Heart right ventricle (tissue), 16 donors: ENCODE measurements at regions not wholly inside any gene's neighbourhood (a gene's known extent, or its start where the extent isn't known, plus 50 kb on each side); places are given as distances from the start of the nearest gene placed in this dataset.

ENCODE experiments used
- ATAC-seq, 8 donors: fragments of 200-7000 bp; cut with Tn5 transposase; one replicate each; pipeline ENCODE4 v1.9.1; 2020; ENCODE audit warnings: mild to moderate bottlenecking in 8 of 8, moderate library complexity in 8 of 8, moderate number of reproducible peaks in 1 of 8
- DNase-seq, 2 donors: peaks; one replicate each; pipeline ENCODE4 v3.0.0-alpha.2; 2020
- H3K27ac ChIP-seq, 10 donors: fragments of 200-600 bp; sonication (generic) in 2 of 10; one replicate each; pipeline versions ENCODE4 v1.5.0 to v1.8.0; 2020 to 2022; ENCODE audit warnings: mild to moderate bottlenecking in 3 of 10
- H3K27me3 ChIP-seq, 7 donors: fragments of 200-600 bp; one replicate each; pipeline ENCODE4 v1.8.0; 2021 to 2022; ENCODE audit warnings: mild to moderate bottlenecking in 2 of 7
- H3K36me3 ChIP-seq, 9 donors: fragments of 200-600 bp; sonication (generic) in 1 of 9; one replicate each; pipeline versions ENCODE4 v1.5.0 to v1.8.0; 2020 to 2022; ENCODE audit warnings: mild to moderate bottlenecking in 2 of 9
- H3K4me1 ChIP-seq, 9 donors: fragments of 200-600 bp; sonication (generic) in 1 of 9; one replicate each; pipeline versions ENCODE4 v1.5.0 to v1.8.0; 2020 to 2022; ENCODE audit warnings: mild to moderate bottlenecking in 4 of 9
- H3K4me3 ChIP-seq, 10 donors: fragments of 200-600 bp; sonication (generic) in 2 of 10; one replicate each; pipeline versions ENCODE4 v1.5.0 to v1.8.0; 2020 to 2022; ENCODE audit warnings: mild to moderate bottlenecking in 7 of 10, moderate library complexity in 2 of 10
- H3K9me3 ChIP-seq, 11 donors: fragments of 200-600 bp in 10 of 11; sonication (generic) in 2 of 11; one replicate each; pipeline versions ENCODE4 v1.5.0 to v1.8.0; 2013 to 2022; ENCODE audit warnings: mild to moderate bottlenecking in 2 of 11, control low read depth in 1 of 11, moderate library complexity in 1 of 11
- CTCF ChIP-seq, 9 donors: fragments of 200-600 bp; sonication (generic) in 2 of 9; IDR thresholded peaks; one replicate each; pipeline versions ENCODE4 v1.5.0 to v1.8.0; 2021 to 2022; ENCODE audit warnings: antibody characterized with exemption in 9 of 9, mild to moderate bottlenecking in 5 of 9, moderate library complexity in 1 of 9
- WGBS, 2 donors: extraction: QIAGEN DNeasy Blood & Tissue Kit; methylation state at CpG; one replicate each; pipeline ENCODE4 v1.1.7; 2013; ENCODE audit warnings: inconsistent platforms in 1 of 2; 5-methylcytosine and 5-hydroxymethylcytosine counted together
- intact Hi-C, 10 donors: fragments of 100-400 bp; cut with DNase I; formaldehyde crosslinking; loops; one replicate each; pipeline versions ENCODE4 v1.11.1 to v1.14.2; 2022
- donor health status: Arrhythmogenic right ventricular cardiomyopathy.
- donor health status: ischemic (EF 13 %, LVEDD 7.1; RV severe dilation, severe dysfunction).
- donor health status: healthy with polysubstance abuse.
- donor health status: DM: no; HTN: yes; CAD: no.
- donor health status: DM: no; HTN: no; CAD: no.
- donor health status: ischemic (EF 25% LVEDD 6.9; RV normal size, moderate dysfunction).
- donor health status: ischemic (EF 25% LVEDD 5.7; RV mildly dilated, moderate dysfunction).
- donor health status: healthy.
- donor health status: DM: yes; HTN: yes; CAD: no.
- donor health status: Ischemic cardiomyopathy.
- donor health status: ischemic (EF 35%, LVEDD 5.7; RV mildly dilated, moderate dysfunction).
- donor health status: nonischemic (EF 11% LVEDD 7.7; RV severe dilation, severe dysfunction).
- donor health status: DM: yes; HTN: yes; CAD: no.
- donor health status: PGD.
- donor health status: ischemic (EF 29% LVEDD 5.4; RV normal size, mild dysfunction).
- donor health status: nonischemic (EF 23%, LVEDD 6.1; RV moderate dilation, normal function).

DNA sequence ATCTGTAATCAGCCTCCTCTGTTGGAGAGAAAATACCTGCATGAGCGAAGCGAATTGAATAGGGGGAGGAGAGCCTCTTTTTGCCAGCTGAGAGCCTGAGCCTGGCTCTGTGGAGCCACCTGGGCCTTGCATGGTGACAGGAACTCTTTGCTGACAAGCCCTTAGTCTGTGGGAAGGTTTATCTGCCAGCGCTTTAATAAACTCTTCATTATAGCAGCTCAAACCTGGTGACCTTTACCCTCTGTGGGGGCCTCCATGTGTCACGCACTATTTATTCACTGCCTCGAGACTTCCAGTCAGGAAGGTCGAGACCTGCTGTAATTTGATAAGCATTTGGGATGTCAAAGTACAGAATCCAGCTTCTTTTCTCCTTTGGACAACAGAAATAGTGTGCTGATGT is 282.6 kb downstream of the CBLN1 start:
- peak in 1 of 8 donors; percentile 45 for ATAC-seq
- 38 to 50% methylated on average over 6 of the region's 6 CpGs for WGBS, 2 donors
- Histone ChIP-seq H3K36me3 (no peaks in the 10 kb centered on the region), H3K27ac (no peak overlapping the region), H3K27me3 (peaks cover 0 to 7% (median 0%) of the 10 kb centered on the region in 7 donors), H3K4me3 (no peak overlapping the region), H3K9me3 (no peaks in the 10 kb centered on the region), H3K4me1 (peaks cover 0 to 11% (median 0%) of the 10 kb centered on the region in 9 donors)
- no peak for TF ChIP-seq CTCF (IDR thresholded peaks at IDR 0.05)
- DNase-seq: no peak
- intact Hi-C loops: loop anchor here in 1 of 10 donors (5.0 kb wide), 1 partner anchor 283 kb away; the partner anchor contains the start of gene CBLN1

DNA sequence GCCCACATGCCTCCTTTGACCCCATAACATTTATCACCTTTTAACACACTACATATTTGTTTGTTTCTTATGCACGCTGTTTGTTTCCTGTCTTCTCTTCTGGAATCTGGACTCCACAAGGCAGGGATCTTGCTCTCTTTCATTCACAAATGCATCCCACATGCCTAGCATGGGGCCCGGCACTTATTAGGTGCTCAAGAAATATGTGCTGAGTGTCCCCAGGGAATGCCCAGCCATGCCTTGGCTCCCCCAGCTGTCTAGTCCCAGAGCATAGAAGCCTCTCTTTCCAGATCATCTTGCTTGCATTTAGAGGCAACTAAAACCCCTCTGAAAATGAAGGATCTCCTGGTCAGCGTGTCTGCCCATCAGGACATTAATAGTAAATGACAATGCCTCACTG is 283.7 kb downstream of the CBLN1 start:
- H3K4me3 ChIP-seq: no peak overlapping the region
- DNase-seq (no peak), ATAC-seq (no peak)
- 79 to 84% methylated on average over 3 of the region's 3 CpGs for whole genome bisulfite sequencing, 2 donors
- H3K27me3 ChIP-seq: peaks cover 0 to 7% (median 0%) of the 10 kb centered on the region in 7 donors
- H3K4me1 ChIP-seq: peaks cover 0 to 11% (median 0%) of the 10 kb centered on the region in 9 donors
- H3K9me3 ChIP-seq: no peaks in the 10 kb centered on the region
- no peak for TF ChIP-seq CTCF (IDR thresholded peaks at IDR 0.05)
- H3K27ac ChIP-seq: no peak overlapping the region
- H3K36me3 ChIP-seq: no peaks in the 10 kb centered on the region
- intact Hi-C loops: loop anchor here in 2 of 10 donors (1.0 to 5.0 kb wide), 2 partner anchors 54 to 284 kb away; partner anchors contain the start of gene CBLN1 (in 1 of the 2)

- Histone ChIP-seq H3K36me3 (no peaks in the 10 kb centered on the region), H3K9me3 (no peaks in the 10 kb centered on the region), H3K27ac (no peak overlapping the region), H3K4me3 (no peak overlapping the region), H3K27me3 (peaks cover 0 to 7% (median 0%) of the 10 kb centered on the region in 7 donors), H3K4me1 (peaks cover 0 to 11% (median 0%) of the 10 kb centered on the region in 9 donors)
- ATAC-seq (no peak), DNase-seq (no peak)
- TF ChIP-seq CTCF (IDR thresholded peaks at IDR 0.05): no peak
- intact Hi-C loops: loop anchor here in 1 of 10 donors (5.0 kb wide), 1 partner anchor 285 kb away; the partner anchor contains the start of gene CBLN1
- WGBS, 2 donors: 64 to 68% methylated on average over 8 of the region's 8 CpGs
These were observed 284.5 kb downstream of the CBLN1 start for GRCh38 chr16:48997081-48997615.

DNA sequence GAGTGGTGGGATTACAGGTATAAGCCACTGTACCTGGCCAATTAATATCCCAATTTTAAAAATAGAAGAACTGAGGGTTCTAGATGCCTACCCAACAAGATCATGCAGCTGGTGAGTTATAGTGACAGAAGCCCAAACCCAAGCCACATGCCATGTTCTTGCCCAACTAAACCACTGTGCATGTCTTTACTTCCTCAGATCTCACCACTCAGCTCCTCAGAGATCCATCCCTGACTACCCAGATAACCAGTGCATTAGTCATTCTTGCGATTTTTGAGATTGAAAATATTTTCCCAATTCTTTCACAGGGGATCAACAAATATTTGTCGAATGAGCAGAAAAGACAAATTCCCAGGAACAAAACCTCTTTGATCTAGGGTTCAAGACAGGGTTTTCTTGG is 303.1 kb downstream of the CBLN1 start:
- Histone ChIP-seq H3K27me3 (no peaks in the 10 kb centered on the region), H3K4me3 (no peak overlapping the region), H3K9me3 (peaks cover 0 to 4% (median 0%) of the 10 kb centered on the region in 11 donors), H3K4me1 (no peaks in the 10 kb centered on the region), H3K36me3 (no peaks in the 10 kb centered on the region), H3K27ac (no peak overlapping the region)
- 88% methylated on average over 2 of the region's 2 CpGs for WGBS, 2 donors
- no peak for TF ChIP-seq CTCF (IDR thresholded peaks at IDR 0.05)
- DNase-seq (no peak), ATAC-seq (no peak)
- intact Hi-C loops: no loop called here
